Pulmonary artery endothelial cell (primary cell): ENCODE measurements at regions not wholly inside any gene's neighbourhood (a gene's known extent, or its start where the extent isn't known, plus 50 kb on each side); places are given as distances from the start of the nearest gene placed in this dataset.

Experiments
- DNase-seq: peaks from one replicate; pipeline ENCODE4 v3.0.0-alpha.2; 2011; ENCODE audit warnings: low read depth, low spot score

GRCh38 chr6:148037496-148037895 is 305.1 kb upstream of the SASH1 start:
- no peak for DNase-seq

DNA sequence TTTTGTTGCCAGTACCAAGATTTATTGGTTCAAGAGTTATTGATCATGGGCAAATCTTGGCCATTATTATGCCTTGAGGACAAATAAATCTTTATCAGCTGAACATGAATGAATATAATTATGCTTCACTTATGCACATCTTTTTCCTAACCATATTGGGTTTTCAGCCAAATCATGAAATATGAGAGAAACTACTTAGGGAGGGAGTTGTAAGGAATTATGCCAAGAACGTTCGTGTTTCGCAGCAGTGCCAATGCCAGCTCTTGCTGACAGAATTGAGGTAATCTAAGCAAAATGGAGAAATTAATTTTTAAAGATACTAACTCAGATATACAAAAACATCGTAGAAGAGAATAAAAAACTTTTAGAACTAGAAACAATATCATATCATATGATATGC is 301.1 kb upstream of the SASH1 start:
- no peak for DNase-seq

DNA sequence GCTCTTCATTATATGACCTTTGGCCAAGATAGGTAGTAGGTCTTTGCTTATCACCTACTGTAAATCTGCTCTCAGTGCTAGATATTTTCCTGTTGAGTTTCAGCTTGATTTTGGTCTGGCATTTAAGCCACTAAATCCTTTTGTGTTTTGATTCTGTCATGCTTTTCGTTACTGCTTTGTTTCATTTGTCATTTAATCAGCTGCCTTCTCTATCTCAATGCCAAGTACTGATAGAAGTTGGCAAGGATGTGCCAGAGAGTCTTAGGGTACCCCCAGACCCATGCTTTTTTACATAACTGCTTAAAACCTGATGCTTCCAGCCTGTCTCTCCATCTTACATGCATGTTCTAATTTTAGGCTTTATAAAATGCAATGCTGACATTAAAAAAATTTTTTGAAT is 300.1 kb upstream of the SASH1 start:
- no peak for DNase-seq

DNA sequence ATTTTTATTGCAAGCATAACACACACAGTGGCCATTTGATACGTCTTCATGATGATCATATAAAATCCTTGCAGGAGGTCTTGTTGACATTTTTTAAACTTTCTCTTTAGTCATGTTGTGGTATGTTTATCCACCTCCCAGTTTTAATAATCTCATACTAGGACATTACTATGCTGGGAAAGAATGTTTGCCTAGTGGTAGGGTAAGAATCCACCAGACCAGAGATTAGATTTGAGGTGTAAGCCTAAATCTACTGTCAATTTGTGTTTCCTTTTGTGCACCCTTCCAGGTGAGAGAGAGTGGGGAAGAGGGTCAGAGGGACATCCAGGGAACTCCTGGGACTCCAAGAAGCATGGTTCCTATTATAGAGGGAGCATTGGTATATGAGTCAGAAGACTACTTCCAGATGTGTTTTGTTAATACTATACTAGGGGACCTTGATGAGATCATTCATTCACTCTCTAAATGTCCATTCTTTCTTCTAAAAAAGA is 298.3 kb upstream of the SASH1 start:
- DNase-seq = no peak

DNA sequence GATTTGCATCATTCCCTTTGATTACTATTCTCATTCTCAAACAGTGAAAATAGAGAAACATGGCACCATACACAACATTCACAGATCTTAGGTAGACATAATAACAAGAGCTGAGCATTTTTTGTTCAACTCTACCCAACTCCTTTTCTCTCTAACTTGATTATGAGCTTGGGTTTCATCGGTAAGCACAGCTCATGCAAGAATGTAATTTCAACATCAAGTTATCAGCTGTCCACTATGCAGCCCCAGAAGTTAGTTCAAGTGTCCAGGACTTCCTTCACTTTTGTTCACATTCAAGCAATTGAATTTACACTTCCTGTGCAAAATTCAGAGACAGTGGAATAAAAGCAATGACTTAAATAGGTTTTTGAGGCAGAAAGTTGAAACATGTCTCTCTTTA is 297.7 kb upstream of the SASH1 start:
- DNase-seq = no peak

DNA sequence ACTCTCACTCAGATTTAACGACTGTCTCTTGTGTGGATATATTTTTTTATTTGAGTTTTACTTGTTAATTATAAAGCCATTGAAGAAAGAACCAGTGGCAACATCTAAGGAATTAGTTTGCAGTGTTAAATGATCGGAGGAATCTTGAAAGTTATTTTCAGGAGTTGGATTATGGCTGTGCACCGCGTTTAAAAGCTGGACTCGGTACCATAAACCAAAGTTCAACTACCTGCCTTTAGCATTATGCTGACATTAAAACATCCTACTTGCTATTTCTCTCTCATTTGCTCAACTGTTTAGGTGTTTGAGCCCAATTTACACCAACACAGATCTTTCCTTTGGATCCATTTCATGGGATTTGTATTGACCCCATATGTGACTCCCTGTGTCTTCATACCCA is 289.4 kb upstream of the SASH1 start:
- no peak for DNase-seq

DNA sequence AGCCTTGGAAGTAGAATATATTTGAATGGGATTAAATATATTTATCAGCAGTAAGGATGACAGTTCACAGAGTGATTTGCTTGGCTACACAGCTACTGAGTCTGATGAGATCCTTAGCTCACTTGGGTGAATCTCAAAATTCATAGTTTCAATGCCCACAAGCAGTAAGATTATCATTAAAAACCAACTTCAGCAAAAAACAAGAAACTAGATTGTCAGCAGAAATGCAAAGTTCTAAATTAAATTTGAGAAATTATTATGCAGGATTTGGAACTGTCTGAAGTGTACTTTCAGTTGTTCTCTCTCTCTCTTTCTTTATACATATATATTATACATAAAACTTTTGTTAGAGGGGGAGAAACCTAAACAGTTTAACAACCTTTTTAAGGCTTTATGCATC is 288.8 kb upstream of the SASH1 start:
- DNase-seq = no peak

DNA sequence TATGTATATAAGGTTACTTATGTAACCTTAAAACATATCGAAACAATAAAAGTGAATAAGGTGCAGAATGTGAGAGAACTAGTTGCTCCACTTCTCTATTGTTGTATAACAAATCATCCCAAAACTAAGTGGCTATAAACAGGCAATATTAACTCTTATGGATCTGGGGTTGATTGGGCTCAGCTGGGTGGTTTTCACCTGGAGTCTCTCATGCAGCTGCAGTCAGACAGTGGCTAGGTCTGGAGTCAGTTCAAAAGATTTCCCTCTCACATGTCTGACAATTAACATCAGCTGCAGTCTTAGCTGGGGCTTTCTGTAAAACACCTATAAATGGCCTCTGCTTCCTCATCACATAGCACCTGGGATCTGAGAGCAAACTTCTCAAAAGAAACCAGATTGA is 288.4 kb upstream of the SASH1 start:
- no peak for DNase-seq

DNA sequence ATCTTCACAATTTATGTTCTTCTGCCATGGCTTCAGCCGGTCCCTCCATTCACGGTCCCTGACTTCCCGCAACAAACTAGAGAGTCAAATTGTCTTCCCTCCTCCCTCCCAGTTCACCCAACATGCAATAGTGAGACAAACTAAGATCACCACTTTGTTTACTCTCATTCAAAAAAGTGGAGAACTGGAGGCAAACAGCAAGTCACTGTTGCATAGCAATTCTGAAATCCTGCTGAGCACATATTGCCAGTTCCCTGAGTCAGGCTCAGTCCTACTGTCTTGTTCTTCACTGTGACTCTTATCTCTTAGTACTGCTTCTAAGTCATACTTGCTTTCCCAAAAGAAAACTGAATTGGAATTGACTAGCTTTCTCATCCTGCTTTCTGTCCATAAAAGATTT is 287.2 kb upstream of the SASH1 start:
- no peak for DNase-seq

GRCh38 chr6:148059869-148060268 is 282.8 kb upstream of the SASH1 start:
- DNase-seq = no peak

DNA sequence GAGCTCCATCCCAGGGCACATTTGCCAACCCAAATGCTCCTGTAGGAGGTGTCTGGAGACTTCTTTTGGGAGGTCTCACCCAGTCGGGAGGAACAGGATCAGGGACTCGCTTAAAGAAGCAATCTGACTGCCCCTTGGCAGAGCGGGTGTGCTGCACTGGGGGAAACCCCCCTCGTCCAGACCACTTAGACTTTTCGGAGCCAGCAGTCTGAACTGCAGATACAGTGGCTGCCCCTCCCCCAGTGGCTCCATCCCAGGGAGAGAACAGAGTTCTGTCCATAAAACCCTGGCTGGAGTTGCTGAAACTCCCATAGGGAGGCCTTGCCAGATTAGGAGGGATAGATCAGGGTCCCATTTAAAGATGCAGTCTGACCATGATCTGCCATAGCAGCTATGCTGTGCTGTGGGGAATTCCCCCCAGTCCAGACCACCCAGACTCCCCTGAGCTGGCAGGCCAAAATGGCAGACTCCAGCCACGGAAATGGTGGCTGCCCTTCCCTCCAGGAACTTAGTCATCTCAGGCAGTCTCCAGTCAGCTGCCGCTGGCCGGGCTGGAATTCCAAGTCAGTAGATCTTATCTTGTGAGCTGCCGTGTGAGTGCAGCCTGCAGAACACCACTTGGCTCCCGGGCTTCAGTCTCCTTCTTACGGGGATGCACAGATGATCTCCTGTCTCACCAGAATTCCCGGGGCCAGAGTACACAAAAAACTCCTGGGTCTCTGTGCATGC is 278.1 kb upstream of the SASH1 start:
- peak; percentile 93 for DNase-seq

DNA sequence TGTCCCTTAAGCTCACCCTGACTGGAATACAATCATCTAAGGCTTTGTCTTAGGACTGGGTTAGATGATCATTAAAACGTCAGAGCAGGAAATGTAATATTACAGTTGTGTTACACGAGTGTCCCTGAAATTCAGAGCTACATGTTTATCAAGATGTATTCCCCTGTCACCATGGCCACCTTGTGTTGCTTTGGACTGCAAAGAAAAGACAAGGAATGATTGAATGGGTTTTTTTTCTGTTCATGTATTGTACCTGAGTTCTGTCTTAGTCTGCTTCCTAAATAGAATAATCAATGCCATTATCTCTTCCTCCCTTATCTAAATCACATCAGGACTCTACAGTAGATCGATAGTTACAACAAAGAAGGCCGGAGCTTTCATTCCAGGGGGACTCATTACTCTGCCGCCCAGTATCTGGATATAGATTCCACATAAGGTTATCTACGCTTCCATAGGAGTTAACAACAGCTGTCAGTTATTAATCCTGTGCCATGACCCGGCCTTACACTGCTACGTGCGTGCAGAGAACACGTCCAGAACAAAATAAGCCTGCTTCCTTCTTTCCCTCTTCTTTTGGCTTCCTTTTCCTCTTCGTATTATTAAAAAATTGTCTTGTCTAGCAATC is 274.1 kb upstream of the SASH1 start:
- no peak for DNase-seq

- no peak for DNase-seq
Measured at GRCh38 chr6:148069256-148069655, 273.4 kb upstream of the SASH1 start.

DNA sequence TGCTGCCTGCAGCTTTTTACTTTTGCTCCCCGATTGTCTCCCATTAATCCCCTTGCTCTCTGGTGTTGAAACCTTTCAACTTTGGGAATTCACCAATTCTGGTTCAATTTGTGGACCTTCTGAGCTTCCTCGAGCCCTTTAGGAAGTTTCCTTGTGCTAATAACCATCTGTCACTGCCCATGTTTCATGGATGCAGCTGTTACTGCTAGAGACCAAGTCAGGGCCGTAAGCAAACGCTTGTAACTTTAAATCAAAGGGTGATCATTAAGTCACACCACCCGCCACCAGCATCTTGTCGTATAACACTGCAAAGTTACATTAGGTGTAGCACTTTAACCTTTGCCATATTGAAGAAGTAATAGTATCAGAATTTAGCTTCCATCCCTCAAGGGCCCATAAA is 268.3 kb upstream of the SASH1 start:
- DNase-seq = no peak

DNA sequence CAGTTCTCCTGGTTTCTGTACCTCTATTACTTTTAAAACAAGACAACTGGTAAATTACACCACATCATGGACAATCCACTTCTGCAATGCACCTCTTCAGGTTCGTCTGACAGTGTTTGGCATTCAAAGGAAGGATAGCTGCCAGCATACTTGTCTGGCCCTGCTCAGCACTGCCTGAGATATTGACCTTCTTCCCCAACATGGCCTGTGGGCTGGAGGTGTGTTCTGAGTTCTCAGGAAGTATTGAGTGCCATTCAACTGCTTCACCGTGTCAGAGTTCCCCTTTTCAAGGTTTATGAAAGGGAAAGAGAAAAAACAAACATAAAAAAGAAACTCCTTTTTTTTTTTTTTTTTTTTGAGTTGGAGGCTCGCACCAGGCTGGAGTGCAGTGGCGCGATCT is 267.9 kb upstream of the SASH1 start:
- DNase-seq = no peak

DNA sequence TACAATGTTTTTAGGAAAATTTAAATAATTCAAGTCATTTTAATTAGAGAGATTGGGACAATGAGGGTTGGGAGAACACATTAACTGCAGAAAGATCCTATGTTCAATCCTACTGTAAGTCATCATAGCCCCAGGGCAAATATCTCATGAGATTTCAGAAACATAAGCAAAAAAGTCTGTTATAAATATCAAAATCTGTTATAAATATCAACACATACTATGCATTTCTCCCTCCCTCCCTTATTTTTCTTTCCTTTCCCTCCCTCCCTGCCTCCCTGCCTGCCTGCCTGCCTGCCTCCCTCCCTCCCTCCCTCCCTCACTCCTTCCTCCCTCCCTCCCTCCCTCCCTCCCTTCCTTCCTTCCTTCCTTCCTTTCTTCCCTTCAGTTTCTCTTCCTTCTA is 267.3 kb upstream of the SASH1 start:
- DNase-seq = no peak

GRCh38 chr6:148076051-148076450 is 266.6 kb upstream of the SASH1 start:
- DNase-seq = no peak

DNA sequence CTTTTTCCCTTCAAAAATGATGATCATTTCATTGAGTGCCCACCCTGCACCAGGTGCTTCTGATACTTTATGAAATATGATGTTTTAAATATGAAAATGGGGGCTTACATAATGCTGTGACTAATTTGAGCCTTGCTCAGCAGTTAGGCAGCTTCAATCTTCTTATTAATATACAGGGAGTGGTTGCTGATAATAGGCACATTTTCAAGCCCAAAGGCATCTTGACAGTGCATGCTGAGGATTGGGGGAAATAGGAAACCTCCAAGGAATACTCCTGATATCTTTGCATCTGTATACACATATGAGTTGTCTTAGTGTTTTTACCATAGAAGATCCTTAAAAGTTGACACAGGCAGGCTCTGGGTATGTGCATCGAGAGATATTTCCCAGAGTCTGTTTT is 262.3 kb upstream of the SASH1 start:
- DNase-seq = no peak

GRCh38 chr6:148081076-148081475 is 261.6 kb upstream of the SASH1 start:
- DNase-seq = no peak

DNA sequence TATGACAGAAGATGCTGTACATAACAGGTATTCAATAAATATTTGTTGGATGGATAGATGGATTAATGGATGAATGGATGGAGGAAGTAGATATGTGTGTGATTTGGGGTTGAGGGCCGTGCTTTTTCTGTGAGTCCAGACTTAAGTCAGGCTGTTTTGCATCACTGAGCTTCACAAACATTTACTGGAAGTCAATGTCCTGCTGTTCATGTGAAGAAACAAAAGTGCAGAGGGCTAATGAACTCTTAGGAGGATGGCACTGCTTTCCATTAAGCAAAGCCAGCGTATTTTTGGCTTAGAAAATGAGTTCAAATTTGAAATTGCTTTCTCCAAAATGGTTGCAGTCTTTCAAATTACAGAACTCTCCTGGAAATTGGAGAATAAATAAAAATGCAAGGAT is 260.6 kb upstream of the SASH1 start:
- no peak for DNase-seq

GRCh38 chr6:148082696-148083095 is 259.9 kb upstream of the SASH1 start:
- no peak for DNase-seq

GRCh38 chr6:148085631-148086331 is 256.9 kb upstream of the SASH1 start:
- no peak for DNase-seq

- DNase-seq = no peak
Measured at GRCh38 chr6:148086386-148086785, 256.3 kb upstream of the SASH1 start.
